DND-41 (cell line): ENCODE measurements at regions not wholly inside any gene's neighbourhood (a gene's known extent, or its start where the extent isn't known, plus 50 kb on each side); places are given as distances from the start of the nearest gene placed in this dataset.

Source experiments
- ATAC-seq: fragments of 200-7000 bp; cut with Tn5 transposase; 3 replicates; pipeline ENCODE4 v1.9.1; 2021; ENCODE audit warnings: low read depth; ENCODE audit not compliant: insufficient read depth
- DNase-seq: peaks from one replicate; pipeline ENCODE4 v3.0.0-alpha.2; 2020
- H2AFZ ChIP-seq: 2 replicates; pipeline ENCODE4 v1.6.0; 2012; ENCODE audit warnings: low read depth, low read length
- H3K27ac ChIP-seq: 2 replicates; pipeline ENCODE4 v1.5.1; 2012; ENCODE audit warnings: low read length, inconsistent platforms
- H3K27me3 ChIP-seq: fragments of 200-600 bp; sonication (generic); 2 replicates; pipeline ENCODE4 v1.6.0; 2012; ENCODE audit warnings: low read length, mild to moderate bottlenecking, inconsistent platforms; ENCODE audit not compliant: insufficient read depth, poor library complexity
- H3K36me3 ChIP-seq: 2 replicates; pipeline ENCODE4 v1.5.1; 2012; ENCODE audit warnings: low read length, inconsistent platforms; ENCODE audit not compliant: insufficient read depth
- H3K4me1 ChIP-seq: 2 replicates; pipeline ENCODE4 v1.5.1; 2012; ENCODE audit warnings: mild to moderate bottlenecking, low read length; ENCODE audit not compliant: insufficient read depth
- H3K4me2 ChIP-seq: 2 replicates; pipeline ENCODE4 v1.6.0; 2012; ENCODE audit warnings: mild to moderate bottlenecking, moderate library complexity, low read length, inconsistent platforms; ENCODE audit not compliant: insufficient read depth
- H3K4me3 ChIP-seq, 2 experiments: fragments of 200-600 bp in 1 of 2; shearing (Covaris generic) in 1 of 2; 2 replicates each; pipeline ENCODE4 v1.5.1; 2012 to 2016; ENCODE audit warnings: inconsistent platforms in 2 of 2, low read length in 2 of 2, mild to moderate bottlenecking in 2 of 2, low read depth in 1 of 2, moderate library complexity in 1 of 2
- H3K79me2 ChIP-seq: 2 replicates; pipeline ENCODE4 v1.6.0; 2012; ENCODE audit warnings: low read length, inconsistent platforms; ENCODE audit not compliant: insufficient read depth
- H3K9ac ChIP-seq: 2 replicates; pipeline ENCODE4 v1.6.0; 2012; ENCODE audit warnings: low read depth, mild to moderate bottlenecking, inconsistent platforms, low read length, moderate library complexity
- H3K9me3 ChIP-seq: 2 replicates; pipeline ENCODE4 v1.5.1; 2012; ENCODE audit warnings: low read length, moderate library complexity, mild to moderate bottlenecking, inconsistent platforms; ENCODE audit not compliant: insufficient read depth, severe bottlenecking
- H4K20me1 ChIP-seq: 2 replicates; pipeline ENCODE4 v1.6.0; 2012; ENCODE audit warnings: low read length; ENCODE audit not compliant: insufficient read depth
- CTCF ChIP-seq: IDR thresholded peaks from 2 replicates; pipeline ENCODE4 v1.5.1; 2012; ENCODE audit warnings: borderline replicate concordance, low read length, moderate library complexity, mild to moderate bottlenecking; ENCODE audit not compliant: poor library complexity, severe bottlenecking; ENCODE audit errors: extremely low read depth
- EZH2 ChIP-seq: IDR thresholded peaks from 3 replicates; pipeline ENCODE4 v1.6.1; 2012; ENCODE audit warnings: borderline replicate concordance, low read depth, mild to moderate bottlenecking, moderate library complexity, low read length, inconsistent platforms; ENCODE audit not compliant: severe bottlenecking

GRCh38 chr3:4042070-4042469 is 242.8 kb downstream of the LRRN1 start:
- no peaks in the 10 kb centered on the region for H3K36me3 ChIP-seq
- no peak overlapping the region for H3K4me2 ChIP-seq
- H3K4me1 ChIP-seq, result no peaks in the 10 kb centered on the region
- H3K27ac ChIP-seq, result no peak overlapping the region
- no peaks in the 10 kb centered on the region for H4K20me1 ChIP-seq
- H3K4me3 ChIP-seq, result no peak overlapping the region
- DNase-seq, result no peak
- no peaks in the 10 kb centered on the region for H3K27me3 ChIP-seq
- H3K79me2 ChIP-seq, result no peaks in the 10 kb centered on the region
- H3K9ac ChIP-seq, result no peak overlapping the region
- no peak for TF ChIP-seq CTCF
- no peak for TF ChIP-seq EZH2
- no peak for ATAC-seq
- H3K9me3 ChIP-seq, result no peaks in the 10 kb centered on the region
- H2AFZ ChIP-seq, result no peak overlapping the region

GRCh38 chr3:4042869-4043268 is 243.6 kb downstream of the LRRN1 start:
- H3K27ac ChIP-seq, result no peak overlapping the region
- ATAC-seq (no peak), DNase-seq (no peak)
- H3K4me3 ChIP-seq, result no peak overlapping the region
- H3K79me2 ChIP-seq, result no peaks in the 10 kb centered on the region
- no peak overlapping the region for H3K4me2 ChIP-seq
- no peaks in the 10 kb centered on the region for H3K9me3 ChIP-seq
- no peaks in the 10 kb centered on the region for H3K27me3 ChIP-seq
- H3K9ac ChIP-seq, result no peak overlapping the region
- H4K20me1 ChIP-seq, result no peaks in the 10 kb centered on the region
- H3K4me1 ChIP-seq, result no peaks in the 10 kb centered on the region
- H2AFZ ChIP-seq, result no peak overlapping the region
- TF ChIP-seq EZH2 (no peak), CTCF (no peak)
- no peaks in the 10 kb centered on the region for H3K36me3 ChIP-seq

- Histone ChIP-seq H3K27ac (no peak overlapping the region), H3K9me3 (no peaks in the 10 kb centered on the region), H3K27me3 (no peaks in the 10 kb centered on the region), H4K20me1 (no peaks in the 10 kb centered on the region), H3K4me2 (no peak overlapping the region), H3K36me3 (no peaks in the 10 kb centered on the region), H3K9ac (no peak overlapping the region), H2AFZ (no peak overlapping the region), H3K4me3 (no peak overlapping the region), H3K79me2 (no peaks in the 10 kb centered on the region), H3K4me1 (no peaks in the 10 kb centered on the region)
- no peak for DNase-seq
- TF ChIP-seq EZH2, result no peak
- no peak for TF ChIP-seq CTCF
- ATAC-seq, result no peak
Observed at GRCh38 chr3:4043867-4044575, 244.8 kb downstream of the LRRN1 start.

GRCh38 chr3:4044619-4045018 is 245.4 kb downstream of the LRRN1 start:
- Histone ChIP-seq H3K27me3 (no peaks in the 10 kb centered on the region), H3K36me3 (no peaks in the 10 kb centered on the region), H2AFZ (no peak overlapping the region), H3K9ac (no peak overlapping the region), H3K79me2 (no peaks in the 10 kb centered on the region), H3K4me2 (no peak overlapping the region), H3K4me3 (no peak overlapping the region), H3K4me1 (no peaks in the 10 kb centered on the region), H3K9me3 (no peaks in the 10 kb centered on the region), H3K27ac (no peak overlapping the region), H4K20me1 (no peaks in the 10 kb centered on the region)
- ATAC-seq, result no peak
- no peak for TF ChIP-seq EZH2
- no peak for TF ChIP-seq CTCF
- no peak for DNase-seq
